ENCODE measurements at regions not wholly inside any gene's neighbourhood (a gene's known extent, or its start where the extent isn't known, plus 50 kb on each side); places are given as distances from the start of the nearest gene placed in this dataset.

- no peak for TF ChIP-seq CTCF (IDR thresholded peaks at IDR 0.05; ENCODE audit: low read depth, low read length, missing control alignments)
- DNase-seq (ENCODE audit: low read depth) = no peak
- no peak overlapping the region for H3K4me3 ChIP-seq (ENCODE audit: low read depth, low read length)
Measured at GRCh38 chr13:53260594-53260993, 232.0 kb downstream of the OLFM4 start.

- no peak for TF ChIP-seq CTCF (IDR thresholded peaks at IDR 0.05; ENCODE audit: low read depth, low read length, missing control alignments)
- DNase-seq (ENCODE audit: low read depth) = no peak
- H3K4me3 ChIP-seq (ENCODE audit: low read depth, low read length) = no peak overlapping the region
Measured at GRCh38 chr13:53264751-53265385, 236.3 kb downstream of the OLFM4 start.

- no peak for TF ChIP-seq CTCF (IDR thresholded peaks at IDR 0.05; ENCODE audit: low read depth, low read length, missing control alignments)
- no peak for DNase-seq (ENCODE audit: low read depth)
- H3K4me3 ChIP-seq (ENCODE audit: low read depth, low read length) = no peak overlapping the region
Measured at GRCh38 chr13:53266757-53267156, 238.1 kb downstream of the OLFM4 start.

GRCh38 chr13:53269634-53270033 lies 241.0 kb downstream of the OLFM4 start:
- no peak overlapping the region for H3K4me3 ChIP-seq (ENCODE audit: low read depth, low read length)
- no peak for DNase-seq (ENCODE audit: low read depth)
- TF ChIP-seq CTCF (IDR thresholded peaks at IDR 0.05; ENCODE audit: low read depth, low read length, missing control alignments) = no peak

GRCh38 chr13:53272873-53273272 lies 244.3 kb downstream of the OLFM4 start:
- no peak for TF ChIP-seq CTCF (IDR thresholded peaks at IDR 0.05; ENCODE audit: low read depth, low read length, missing control alignments)
- H3K4me3 ChIP-seq (ENCODE audit: low read depth, low read length) = no peak overlapping the region
- no peak for DNase-seq (ENCODE audit: low read depth)

GRCh38 chr13:53276265-53276664 lies 247.7 kb downstream of the OLFM4 start:
- TF ChIP-seq CTCF (IDR thresholded peaks at IDR 0.05; ENCODE audit: low read depth, low read length, missing control alignments) = no peak
- H3K4me3 ChIP-seq (ENCODE audit: low read depth, low read length) = no peak overlapping the region
- no peak for DNase-seq (ENCODE audit: low read depth)

GRCh38 chr13:53281677-53282076 lies 253.1 kb downstream of the OLFM4 start:
- no peak for TF ChIP-seq CTCF (IDR thresholded peaks at IDR 0.05; ENCODE audit: low read depth, low read length, missing control alignments)
- DNase-seq (ENCODE audit: low read depth) = no peak

More at GRCh38 chr13:53281677-53282076, 253.1 kb downstream of the OLFM4 start:
- no peak overlapping the region for H3K4me3 ChIP-seq (ENCODE audit: low read depth, low read length)

All from GM12864 (cell line).